ENCODE measurements at regions not wholly inside any gene's neighbourhood (a gene's known extent, or its start where the extent isn't known, plus 50 kb on each side); places are given as distances from the start of the nearest gene placed in this dataset.

DNA sequence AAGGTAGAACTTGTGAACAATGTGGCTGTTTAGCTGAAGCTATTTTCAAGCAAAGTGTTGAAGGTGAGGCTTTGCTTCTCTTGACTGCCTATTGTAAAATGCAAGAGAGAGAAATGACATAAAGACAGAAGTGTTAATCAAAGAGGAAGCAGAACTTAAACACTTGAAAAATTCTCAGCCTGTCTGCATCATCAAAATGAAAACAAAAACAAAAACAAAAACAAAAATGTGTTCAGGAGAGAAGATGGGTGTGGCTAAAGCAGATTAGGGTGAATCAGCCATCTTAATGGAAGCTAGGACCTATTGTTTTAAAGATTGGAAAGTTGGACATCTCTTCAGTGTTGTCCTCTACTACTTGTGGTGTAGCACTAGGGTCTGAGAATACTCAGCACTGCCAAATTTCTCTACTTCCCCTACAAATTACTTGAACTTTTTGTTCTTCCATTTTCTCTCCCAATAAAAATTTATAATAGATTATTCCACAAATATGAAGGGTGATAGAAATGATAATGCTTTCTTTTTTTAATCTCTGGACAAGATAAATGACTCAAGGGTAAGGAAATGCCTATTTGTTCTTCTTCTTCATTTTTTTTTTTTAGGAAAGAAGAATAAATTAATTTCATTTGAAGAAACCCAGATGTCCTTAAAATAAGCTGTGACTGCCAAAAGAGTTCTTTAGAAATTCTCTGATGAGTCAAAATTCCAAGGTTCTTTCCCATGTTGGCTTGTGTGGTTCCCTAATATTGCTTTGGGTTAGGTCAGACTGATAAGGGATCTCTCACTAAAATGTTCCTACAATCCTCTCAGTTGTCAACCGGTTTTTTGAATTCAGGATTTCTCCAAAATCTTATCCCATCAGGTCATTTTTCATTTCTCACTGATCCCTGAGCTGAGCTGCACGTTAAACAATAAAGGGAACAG lies 571.2 kb upstream of the ZEB2 start:
- no peak overlapping the region for H3K56ac ChIP-seq (ENCODE audit: insufficient read length, low read depth, low read length)
- no peak overlapping the region for H2AFZ ChIP-seq (ENCODE audit: low read length)
- no peak overlapping the region for H3K9ac ChIP-seq (ENCODE audit: extremely low read depth, insufficient read length, low read length)
- H3K4me2 ChIP-seq (ENCODE audit: insufficient read depth, insufficient read length, low read length) = no peak overlapping the region
- no peak overlapping the region for H2BK12ac ChIP-seq (ENCODE audit: insufficient read length, low read depth, low read length)
- no peak overlapping the region for H3K23ac ChIP-seq (ENCODE audit: insufficient read length, low read depth, low read length)
- no peak overlapping the region for H3K4ac ChIP-seq (ENCODE audit: low read depth, low read length)
- H4K8ac ChIP-seq (replicated peaks; ENCODE audit: insufficient read length, low read depth, low read length) = no peak overlapping the region
- TF ChIP-seq, protein P1, sequence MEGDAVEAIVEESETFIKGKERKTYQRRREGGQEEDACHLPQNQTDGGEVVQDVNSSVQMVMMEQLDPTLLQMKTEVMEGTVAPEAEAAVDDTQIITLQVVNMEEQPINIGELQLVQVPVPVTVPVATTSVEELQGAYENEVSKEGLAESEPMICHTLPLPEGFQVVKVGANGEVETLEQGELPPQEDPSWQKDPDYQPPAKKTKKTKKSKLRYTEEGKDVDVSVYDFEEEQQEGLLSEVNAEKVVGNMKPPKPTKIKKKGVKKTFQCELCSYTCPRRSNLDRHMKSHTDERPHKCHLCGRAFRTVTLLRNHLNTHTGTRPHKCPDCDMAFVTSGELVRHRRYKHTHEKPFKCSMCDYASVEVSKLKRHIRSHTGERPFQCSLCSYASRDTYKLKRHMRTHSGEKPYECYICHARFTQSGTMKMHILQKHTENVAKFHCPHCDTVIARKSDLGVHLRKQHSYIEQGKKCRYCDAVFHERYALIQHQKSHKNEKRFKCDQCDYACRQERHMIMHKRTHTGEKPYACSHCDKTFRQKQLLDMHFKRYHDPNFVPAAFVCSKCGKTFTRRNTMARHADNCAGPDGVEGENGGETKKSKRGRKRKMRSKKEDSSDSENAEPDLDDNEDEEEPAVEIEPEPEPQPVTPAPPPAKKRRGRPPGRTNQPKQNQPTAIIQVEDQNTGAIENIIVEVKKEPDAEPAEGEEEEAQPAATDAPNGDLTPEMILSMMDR (conservative IDR thresholded peaks at IDR 0.05) = no peak
- Mint-ChIP-seq H3K9me3 (peaks cover 4 to 12% of the 10 kb centered on the region in 2 experiments; a peak in 4 of 5 replicates), H3K4me1 (no peaks in the 10 kb centered on the region), H3K27me3 (ENCODE audit: low read depth) (no peaks in the 10 kb centered on the region), H3K36me3 (ENCODE audit: insufficient read depth in 1 of 3, low read depth in 3 of 3) (peaks cover 0 to 6% (median 0%) of the 10 kb centered on the region in 3 experiments; a peak in 2 of 7 replicates), H3K4me3 (no peak overlapping the region), H3K27ac (no peak overlapping the region)
- H3T11ph ChIP-seq (ENCODE audit: low read length) = no peak overlapping the region
- WGBS (ENCODE audit: extremely low coverage, insufficient read length, low lambda C conversion rate) = no CpG with 5 or more reads among the region's 2 CpGs
- H2AK5ac ChIP-seq (ENCODE audit: insufficient read length, low read length) = no peak overlapping the region
- no peak overlapping the region for H2BK5ac ChIP-seq (ENCODE audit: insufficient read length, low read length)
- H3K79me2 ChIP-seq (ENCODE audit: insufficient read depth, low read length) = no peaks in the 10 kb centered on the region
- no peaks in the 10 kb centered on the region for H3K23me2 ChIP-seq (ENCODE audit: insufficient read length, low read depth, low read length, poor library complexity, severe bottlenecking)
- no peak overlapping the region for H3K27ac ChIP-seq (ENCODE audit: insufficient read length, low read depth, low read length)
- H4K91ac ChIP-seq (ENCODE audit: insufficient read length, low read depth, low read length) = no peak overlapping the region
- H3K14ac ChIP-seq (ENCODE audit: insufficient read depth, low read length) = no peak overlapping the region
- H4K5ac ChIP-seq (ENCODE audit: insufficient read length, low read depth, low read length) = no peak overlapping the region
- no peaks in the 10 kb centered on the region for H3K79me1 ChIP-seq (ENCODE audit: insufficient read depth, low read depth, low read length, poor library complexity, severe bottlenecking)
- no peaks in the 10 kb centered on the region for H3K4me1 ChIP-seq (ENCODE audit: insufficient read depth, low read length)
- no peaks in the 10 kb centered on the region for H4K20me1 ChIP-seq (ENCODE audit: control insufficient read depth, insufficient read depth, insufficient read length)
- H2BK15ac ChIP-seq (ENCODE audit: low read depth, low read length) = no peak overlapping the region
- no peak overlapping the region for H2BK20ac ChIP-seq (ENCODE audit: low read depth, low read length, poor library complexity, severe bottlenecking)
- no peak overlapping the region for H2BK120ac ChIP-seq (ENCODE audit: low read depth, low read length, poor library complexity, severe bottlenecking)
- H3K27me3 ChIP-seq (ENCODE audit: insufficient read depth, low read length) = no peaks in the 10 kb centered on the region
- no peak overlapping the region for H3K18ac ChIP-seq (ENCODE audit: insufficient read length, low read depth, low read length)
- no peaks in the 10 kb centered on the region for H3K9me3 ChIP-seq (ENCODE audit: control insufficient read depth, low read depth, low read length)
- DNase-seq = no peak
